IMR-90 (cell line): ENCODE measurements at regions not wholly inside any gene's neighbourhood (a gene's known extent, or its start where the extent isn't known, plus 50 kb on each side); places are given as distances from the start of the nearest gene placed in this dataset.
"Not testable (repeated sequence)": the region's sequence is repeated elsewhere in the genome, so short reads cannot be mapped to it uniquely, and the experiment has no call there.

Source experiments
- ATAC-seq: fragments of 200-7000 bp; cut with Tn5 transposase; 2 replicates; pipeline ENCODE4 v1.9.1; 2020; ENCODE audit warnings: low read depth, mild to moderate bottlenecking, moderate library complexity
- BruUV-seq: library from RNA; stranded (reverse); fragments of 400-500 nt; replicated peaks from 2 replicates; lab custom pipeline; 2021; lab: Mats Ljungman, UMichigan
- CTCF ChIA-PET: fragments of 300-600 bp; formaldehyde crosslinking; extraction: SDS; loops from one replicate; lab custom pipeline; 2021; ENCODE audit warnings: antibody characterized with exemption; lab: Yijun Ruan, JAX
- POLR2A ChIA-PET: fragments of 300-600 bp; sonication (Branson Sonifier 250); formaldehyde crosslinking; loops from one replicate; lab custom pipeline; 2022; ENCODE audit warnings: antibody characterized with exemption; ENCODE audit not compliant: unreplicated experiment; lab: Charles Lee
- DNase-seq: peaks from one replicate; pipeline ENCODE4 v3.0.0; 2013
- H2AFZ ChIP-seq: replicated peaks from 2 replicates; pipeline ENCODE3; 2013; ENCODE audit warnings: low read length, mild to moderate bottlenecking; ENCODE audit not compliant: poor library complexity
- H2AK5ac ChIP-seq: 2 replicates; pipeline ENCODE4 v1.6.1; 2013; ENCODE audit warnings: low read depth, low read length, inconsistent platforms
- H2AK9ac ChIP-seq: replicated peaks from 2 replicates; pipeline ENCODE3; 2013; ENCODE audit warnings: mild to moderate bottlenecking, low read depth, low read length, moderate library complexity; ENCODE audit not compliant: poor library complexity
- H2BK120ac ChIP-seq: 2 replicates; pipeline ENCODE4 v1.6.1; 2013; ENCODE audit warnings: low read depth, low read length, inconsistent platforms
- H2BK15ac ChIP-seq: 3 replicates; pipeline ENCODE4 v1.6.1; 2013; ENCODE audit warnings: low read depth, low read length, inconsistent platforms
- H2BK20ac ChIP-seq: 2 replicates; pipeline ENCODE4 v1.6.1; 2013; ENCODE audit warnings: low read depth, mild to moderate bottlenecking, inconsistent platforms, low read length, moderate library complexity
- H2BK5ac ChIP-seq: 2 replicates; pipeline ENCODE4 v1.6.1; 2013; ENCODE audit warnings: mild to moderate bottlenecking, low read depth, low read length, inconsistent platforms; ENCODE audit not compliant: poor library complexity, severe bottlenecking
- H3K14ac ChIP-seq: replicated peaks from 2 replicates; pipeline ENCODE4 v1.6.1; 2013; ENCODE audit warnings: low read depth, low read length, inconsistent platforms
- H3K18ac ChIP-seq: 2 replicates; pipeline ENCODE4 v1.6.1; 2013; ENCODE audit warnings: low read depth, low read length, control low read depth
- H3K23ac ChIP-seq: 2 replicates; pipeline ENCODE4 v1.6.1; 2013; ENCODE audit warnings: low read depth, low read length, inconsistent platforms
- H3K27ac ChIP-seq: 2 replicates; pipeline ENCODE4 v1.5.1; 2013; ENCODE audit warnings: mild to moderate bottlenecking, control low read depth, low read length; ENCODE audit not compliant: insufficient read depth
- H3K27me3 ChIP-seq: 2 replicates; pipeline ENCODE4 v1.6.1; 2013; ENCODE audit warnings: low read length; ENCODE audit not compliant: control insufficient read depth, insufficient read depth
- H3K36me3 ChIP-seq: 2 replicates; pipeline ENCODE4 v1.6.1; 2013; ENCODE audit warnings: low read length, mixed read lengths; ENCODE audit not compliant: control insufficient read depth, insufficient read depth
- H3K4ac ChIP-seq: 2 replicates; pipeline ENCODE4 v1.6.1; 2013; ENCODE audit warnings: low read depth, low read length, inconsistent platforms
- H3K4me1 ChIP-seq: 2 replicates; pipeline ENCODE4 v1.6.1; 2013; ENCODE audit warnings: low read length, mixed read lengths; ENCODE audit not compliant: control insufficient read depth, insufficient read depth
- H3K4me2 ChIP-seq: 2 replicates; pipeline ENCODE4 v1.6.1; 2013; ENCODE audit warnings: low read depth, mild to moderate bottlenecking, control low read depth, low read length, moderate library complexity
- H3K4me3 ChIP-seq: 2 replicates; pipeline ENCODE4 v1.5.1; 2013; ENCODE audit warnings: low read depth, mild to moderate bottlenecking, control low read depth, low read length, moderate library complexity; ENCODE audit not compliant: insufficient read depth
- H3K56ac ChIP-seq: 2 replicates; pipeline ENCODE4 v1.6.1; 2013; ENCODE audit warnings: low read length, inconsistent platforms; ENCODE audit not compliant: insufficient read depth; ENCODE audit errors: extremely low read depth
- H3K79me1 ChIP-seq, 2 experiments: 2 replicates each; pipeline ENCODE4 v1.6.1; 2013; ENCODE audit warnings: low read length in 2 of 2, inconsistent platforms in 1 of 2, low read depth in 1 of 2
- H3K9ac ChIP-seq: 2 replicates; pipeline ENCODE4 v1.6.1; 2013; ENCODE audit warnings: low read depth, low read length, control low read depth
- H3K9me1 ChIP-seq: 2 replicates; pipeline ENCODE4 v1.6.1; 2013; ENCODE audit warnings: low read length, inconsistent platforms; ENCODE audit not compliant: insufficient read depth
- H3K9me3 ChIP-seq: 2 replicates; pipeline ENCODE4 v1.6.1; 2013; ENCODE audit warnings: low read length; ENCODE audit not compliant: control insufficient read depth, insufficient read depth
- H4K20me1 ChIP-seq: 2 replicates; pipeline ENCODE4 v1.6.1; 2013; ENCODE audit warnings: low read length, inconsistent platforms; ENCODE audit not compliant: insufficient read depth
- H4K5ac ChIP-seq: 2 replicates; pipeline ENCODE4 v1.6.1; 2013; ENCODE audit warnings: mild to moderate bottlenecking, low read depth, low read length, control low read depth
- H4K8ac ChIP-seq, 2 experiments: 2 replicates each; pipeline ENCODE4 v1.6.1; 2013; ENCODE audit warnings: low read depth in 2 of 2, low read length in 2 of 2, control low read depth in 1 of 2, inconsistent platforms in 1 of 2
- H4K91ac ChIP-seq: 2 replicates; pipeline ENCODE4 v1.6.1; 2013; ENCODE audit warnings: low read depth, low read length, inconsistent platforms; ENCODE audit not compliant: insufficient read depth
- WGBS, 2 experiments: methylation state at CpG; one replicate each; pipeline versions ENCODE4 v1.1.5 to v1.1.7; 2013; ENCODE audit warnings: missing lambda C conversion rate in 2 of 2; ENCODE audit not compliant: insufficient read length in 1 of 2; ENCODE audit errors: extremely low coverage in 2 of 2; 5-methylcytosine and 5-hydroxymethylcytosine counted together
- dilution Hi-C: fragments of 300-500 bp; cut with HindIII; formaldehyde crosslinking; loops from one replicate; pipeline ENCODE4 v1.14.3; 2018; ENCODE audit warnings: low sequenced_read_pairs; ENCODE audit not compliant: unreplicated experiment
- in situ Hi-C: fragments of 300-500 bp; cut with MboI; formaldehyde crosslinking; loops from 3 replicates; pipeline ENCODE4 v1.14.3; 2019; ENCODE audit warnings: low sequenced_read_pairs, inconsistent platforms, mixed read lengths
- intact Hi-C: fragments of 100-400 bp; cut with micrococcal nuclease; formaldehyde crosslinking; loops from 2 replicates; pipeline ENCODE4 v1.10.0; 2022

DNA sequence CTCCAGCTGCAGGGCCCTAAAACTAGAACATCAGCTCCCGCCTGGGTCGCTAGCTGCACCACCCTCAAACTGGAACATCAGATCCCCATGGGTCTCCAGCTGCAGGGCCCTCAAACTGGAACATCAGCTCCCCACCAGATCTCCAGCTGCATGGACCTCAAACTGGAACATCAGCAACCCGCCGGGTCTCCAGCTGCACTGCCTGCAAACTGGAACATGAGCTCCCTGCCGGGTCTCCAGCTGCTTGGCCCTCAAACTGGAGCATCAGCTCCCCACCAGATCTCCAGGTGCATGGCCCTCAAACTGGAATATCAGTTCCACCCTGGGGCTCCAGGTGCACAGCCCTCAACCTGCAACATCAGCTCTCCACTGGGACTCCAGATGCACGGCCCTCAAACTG, 82.7 kb downstream of the TFRC start:
- H3K9me3 ChIP-seq, dilution Hi-C loops, H3K56ac ChIP-seq, H4K91ac ChIP-seq, H3K23ac ChIP-seq, H4K5ac ChIP-seq, H3K79me1 ChIP-seq, H3K27ac ChIP-seq, H3K9ac ChIP-seq, DNase-seq, H3K4me2 ChIP-seq, H3K4me1 ChIP-seq, H2AK9ac ChIP-seq, H2BK15ac ChIP-seq, H4K20me1 ChIP-seq, H2AFZ ChIP-seq, H3K4me3 ChIP-seq, BruUV-seq, ATAC-seq, H4K8ac ChIP-seq, H3K9me1 ChIP-seq, H2AK5ac ChIP-seq, H3K4ac ChIP-seq, POLR2A ChIA-PET, H3K36me3 ChIP-seq, in situ Hi-C loops, H3K14ac ChIP-seq, H2BK120ac ChIP-seq, H2BK20ac ChIP-seq, CTCF ChIA-PET, H2BK5ac ChIP-seq, H3K18ac ChIP-seq, intact Hi-C loops: not testable (repeated sequence)
- H3K27me3 ChIP-seq: peaks cover 36% of the 10 kb centered on the region
- WGBS, 2 experiments: 84% methylated on average over 6 of the region's 6 CpGs; no CpG with 5 or more reads in 1 of the 2 experiments

DNA sequence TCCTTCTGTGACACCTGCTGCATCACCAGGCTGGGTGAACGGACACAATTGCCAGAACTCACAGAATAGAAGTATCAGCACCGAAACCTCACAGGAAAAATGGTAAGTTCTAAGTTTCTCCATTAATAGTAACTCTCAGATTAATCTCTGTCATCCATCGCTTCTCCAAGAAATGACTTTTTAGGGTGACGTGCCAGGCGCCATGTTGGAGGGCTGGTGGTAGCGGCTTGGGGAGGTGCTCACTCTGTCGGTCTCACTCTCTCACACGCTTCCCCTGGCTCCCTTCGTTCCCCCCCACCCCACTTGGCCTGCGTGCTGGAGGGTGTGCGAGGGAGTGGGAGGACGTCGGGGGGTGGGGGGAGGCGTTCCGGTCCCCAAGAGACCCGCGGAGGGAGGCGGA, 85.6 kb downstream of the TFRC start:
- H3K9me1 ChIP-seq, intact Hi-C loops, H2BK15ac ChIP-seq, H3K18ac ChIP-seq, H3K9me3 ChIP-seq, H2AK9ac ChIP-seq, H2BK120ac ChIP-seq, H3K36me3 ChIP-seq, H3K4me3 ChIP-seq, H2BK5ac ChIP-seq, H3K4me1 ChIP-seq, H3K4ac ChIP-seq, H3K79me1 ChIP-seq, H4K8ac ChIP-seq, H2AFZ ChIP-seq, dilution Hi-C loops, H3K56ac ChIP-seq, H3K4me2 ChIP-seq, POLR2A ChIA-PET, H3K27ac ChIP-seq, H2BK20ac ChIP-seq, H4K91ac ChIP-seq, H3K23ac ChIP-seq, CTCF ChIA-PET, DNase-seq, H3K9ac ChIP-seq, H4K20me1 ChIP-seq, H4K5ac ChIP-seq, ATAC-seq, H3K14ac ChIP-seq, BruUV-seq, in situ Hi-C loops, H2AK5ac ChIP-seq: not testable (repeated sequence)
- WGBS, 2 experiments: no CpG with 5 or more reads among the region's 18 CpGs
- peaks cover 21% of the 10 kb centered on the region for H3K27me3 ChIP-seq
